ENCODE measurements at regions not wholly inside any gene's neighbourhood (a gene's known extent, or its start where the extent isn't known, plus 50 kb on each side); places are given as distances from the start of the nearest gene placed in this dataset.

GRCh38 chr7:24404315-24404714 lies 120.3 kb downstream of the NPY start:
- no peak for DNase-seq (ENCODE audit: low read depth)
- no peak overlapping the region for H3K4me3 ChIP-seq (ENCODE audit: control insufficient read depth, low read depth, low read length)
- no peak for TF ChIP-seq CTCF (IDR thresholded peaks at IDR 0.05; ENCODE audit: control insufficient read depth, insufficient read depth, low read depth, low read length, missing control alignments)

- H3K4me3 ChIP-seq (ENCODE audit: control insufficient read depth, low read depth, low read length), result no peak overlapping the region
- DNase-seq (ENCODE audit: low read depth), result no peak
- TF ChIP-seq CTCF (IDR thresholded peaks at IDR 0.05; ENCODE audit: control insufficient read depth, insufficient read depth, low read depth, low read length, missing control alignments), result no peak
Measured at GRCh38 chr7:24405002-24405401, 121.0 kb downstream of the NPY start.

GRCh38 chr7:24406053-24406788 lies 122.2 kb downstream of the NPY start:
- DNase-seq (ENCODE audit: low read depth), result no peak
- no peak overlapping the region for H3K4me3 ChIP-seq (ENCODE audit: control insufficient read depth, low read depth, low read length)
- TF ChIP-seq CTCF (IDR thresholded peaks at IDR 0.05; ENCODE audit: control insufficient read depth, insufficient read depth, low read depth, low read length, missing control alignments), result no peak

GRCh38 chr7:24406789-24407299 lies 122.9 kb downstream of the NPY start:
- TF ChIP-seq CTCF (IDR thresholded peaks at IDR 0.05; ENCODE audit: control insufficient read depth, insufficient read depth, low read depth, low read length, missing control alignments), result no peak
- DNase-seq (ENCODE audit: low read depth), result no peak

GRCh38 chr7:24407965-24408364 lies 124.0 kb downstream of the NPY start:
- no peak for TF ChIP-seq CTCF (IDR thresholded peaks at IDR 0.05; ENCODE audit: control insufficient read depth, insufficient read depth, low read depth, low read length, missing control alignments)
- no peak for DNase-seq (ENCODE audit: low read depth)
- no peak overlapping the region for H3K4me3 ChIP-seq (ENCODE audit: control insufficient read depth, low read depth, low read length)

More at GRCh38 chr7:24406789-24407299, 122.9 kb downstream of the NPY start:
- no peak overlapping the region for H3K4me3 ChIP-seq (ENCODE audit: control insufficient read depth, low read depth, low read length)

GRCh38 chr7:24408798-24409430 lies 124.9 kb downstream of the NPY start:
- DNase-seq (ENCODE audit: low read depth), result no peak
- TF ChIP-seq CTCF (IDR thresholded peaks at IDR 0.05; ENCODE audit: control insufficient read depth, insufficient read depth, low read depth, low read length, missing control alignments), result no peak
- H3K4me3 ChIP-seq (ENCODE audit: control insufficient read depth, low read depth, low read length), result no peak overlapping the region

Data from AG09309 (cell line).